GM12878 (cell line): ENCODE measurements at regions not wholly inside any gene's neighbourhood (a gene's known extent, or its start where the extent isn't known, plus 50 kb on each side); places are given as distances from the start of the nearest gene placed in this dataset.

Source experiments
- ATAC-seq: fragments of 200-7000 bp; cut with Tn5 transposase; 3 replicates; pipeline ENCODE4 v1.9.1; 2020; ENCODE audit warnings: mild to moderate bottlenecking, moderate library complexity
- BruUV-seq: library from RNA; stranded (reverse); fragments of 400-500 nt; replicated peaks from 2 replicates; lab custom pipeline; 2021; lab: Mats Ljungman, UMichigan
- CTCF ChIA-PET: fragments of 300-600 bp; sonication (Branson Sonifier 250); formaldehyde crosslinking; extraction: SDS; loops from one replicate; lab custom pipeline; 2021; ENCODE audit warnings: inconsistent platforms; lab: Yijun Ruan, JAX
- POLR2A ChIA-PET: fragments of 350-600 bp; formaldehyde crosslinking; extraction: SDS; loops from one replicate; lab custom pipeline; 2021; ENCODE audit warnings: inconsistent platforms; lab: Charles Lee
- RAD21 ChIA-PET: fragments of 300-600 bp; sonication (Branson Sonifier 250); formaldehyde crosslinking; loops from one replicate; lab custom pipeline; 2023; ENCODE audit warnings: antibody characterized with exemption; ENCODE audit not compliant: unreplicated experiment; lab: Charles Lee
- SMC1A ChIA-PET: fragments of 300-600 bp; sonication (Branson Sonifier 250); formaldehyde crosslinking; loops from one replicate; lab custom pipeline; 2023; ENCODE audit not compliant: unreplicated experiment, uncharacterized antibody; lab: Charles Lee
- DNase-seq: peaks from one replicate; pipeline ENCODE4 v3.0.0-alpha.2; 2011; ENCODE audit warnings: low read depth, low spot score
- FAIRE-seq: peaks from 3 replicates; lab custom pipeline; 2011; peaks lifted over from hg19 to GRCh38; lab: Jason Lieb, UNC
- H2AFZ ChIP-seq: 2 replicates; pipeline ENCODE4 v1.6.0; 2011; ENCODE audit warnings: low read depth, low read length, control low read depth; ENCODE audit not compliant: control insufficient read depth
- H3K27ac ChIP-seq: 2 replicates; pipeline ENCODE4 v1.5.1; 2011; ENCODE audit warnings: control low read depth; ENCODE audit not compliant: control insufficient read depth, insufficient read depth
- H3K27me3 ChIP-seq, 2 experiments: replicated peaks in 1 of 2; 2 replicates each; pipeline versions ENCODE4 v1.6.0 to v1.6.1; 2011; ENCODE audit warnings: low read length in 1 of 2; ENCODE audit not compliant: control insufficient read depth in 2 of 2, insufficient read depth in 2 of 2
- H3K36me3 ChIP-seq, 2 experiments: 2 replicates each; pipeline ENCODE4 v1.5.1; 2011; ENCODE audit warnings: low read length in 1 of 2; ENCODE audit not compliant: control insufficient read depth in 2 of 2, insufficient read depth in 2 of 2
- H3K4me1 ChIP-seq: 2 replicates; pipeline ENCODE4 v1.6.1; 2011; ENCODE audit warnings: mild to moderate bottlenecking, low read length, moderate library complexity, mixed read lengths; ENCODE audit not compliant: control insufficient read depth, insufficient read depth
- H3K4me2 ChIP-seq: 2 replicates; pipeline ENCODE4 v1.6.0; 2011; ENCODE audit warnings: control low read depth; ENCODE audit not compliant: control insufficient read depth, insufficient read depth
- H3K4me3 ChIP-seq: fragments of 200-600 bp; sonication (generic); 2 replicates; pipeline ENCODE4 v1.5.1; 2016
- H3K79me2 ChIP-seq: 2 replicates; pipeline ENCODE4 v1.6.0; 2011; ENCODE audit warnings: low read length; ENCODE audit not compliant: control insufficient read depth, insufficient read depth
- H3K9ac ChIP-seq: 2 replicates; pipeline ENCODE4 v1.8.0; 2011; ENCODE audit warnings: low read length, control low read depth, mixed read lengths; ENCODE audit not compliant: control insufficient read depth, insufficient read depth
- H3K9me3 ChIP-seq: replicated peaks from 3 replicates; pipeline ENCODE4 v1.5.1; 2011; ENCODE audit warnings: mild to moderate bottlenecking, low read length; ENCODE audit not compliant: control insufficient read depth, insufficient read depth
- H4K20me1 ChIP-seq: 2 replicates; pipeline ENCODE4 v1.6.0; 2011; ENCODE audit not compliant: control insufficient read depth, insufficient read depth
- BACH1 ChIP-seq: fragments of 450-650 bp; IDR thresholded peaks from 2 replicates; pipeline ENCODE4 v1.6.1; 2017; ENCODE audit warnings: mild to moderate bottlenecking, borderline replicate concordance
- CHD4 ChIP-seq: fragments of 200-600 bp; sonication (generic); IDR thresholded peaks from 2 replicates; pipeline ENCODE4 v1.6.1; 2016; ENCODE audit warnings: mild to moderate bottlenecking
- EP300 ChIP-seq, 2 experiments: fragments of 150-350 bp in 1 of 2; IDR thresholded peaks; 2 replicates each; pipeline ENCODE4 v1.6.1; 2011 to 2012; ENCODE audit warnings: low read depth in 2 of 2, low read length in 2 of 2, borderline replicate concordance in 1 of 2, improper control_type of control experiment in 1 of 2, inconsistent platforms in 1 of 2; ENCODE audit not compliant: control insufficient read depth in 1 of 2
- FOS ChIP-seq: IDR thresholded peaks from 3 replicates; pipeline ENCODE4 v1.6.1; 2011; ENCODE audit warnings: borderline replicate concordance; ENCODE audit not compliant: insufficient read length; ENCODE audit errors: extremely low read depth
- MTA2 ChIP-seq: fragments of 450-650 bp; IDR thresholded peaks from 2 replicates; pipeline ENCODE4 v1.6.1; 2016; ENCODE audit warnings: low read depth, mild to moderate bottlenecking, moderate library complexity
- PAX5 ChIP-seq: IDR thresholded peaks from 2 replicates; pipeline ENCODE4 v1.6.1; 2011; ENCODE audit warnings: low read depth, low read length, borderline replicate concordance
- POLR2A ChIP-seq: IDR thresholded peaks from 2 replicates; pipeline ENCODE4 v1.6.1; 2011; ENCODE audit warnings: low read depth, mild to moderate bottlenecking, low read length
- SMAD5 ChIP-seq: IDR thresholded peaks from 2 replicates; pipeline ENCODE4 v1.6.1; 2016; ENCODE audit warnings: antibody characterized with exemption, low read depth
- SRF ChIP-seq, 2 experiments: IDR thresholded peaks; 2 replicates each; pipeline ENCODE4 v1.6.1; 2011; ENCODE audit warnings: low read depth in 2 of 2, low read length in 2 of 2, mild to moderate bottlenecking in 1 of 2, moderate library complexity in 1 of 2
- STAT3 ChIP-seq: IDR thresholded peaks from 2 replicates; pipeline ENCODE4 v1.6.1; 2011; ENCODE audit warnings: low read depth, low read length, improper control_type of control experiment
- TCF12 ChIP-seq: IDR thresholded peaks from 2 replicates; pipeline ENCODE4 v1.6.1; 2011; ENCODE audit warnings: low read depth, mild to moderate bottlenecking, low read length
- ZNF274 ChIP-seq: IDR thresholded peaks from one replicate; pipeline ENCODE4 v1.8.0; 2011; ENCODE audit not compliant: insufficient read length, insufficient read depth
- WGBS: methylation state at CpG from one replicate; pipeline ENCODE4 v1.1.6; 2016; ENCODE audit warnings: low lambda C conversion rate; ENCODE audit not compliant: insufficient replicate concordance, insufficient coverage; ENCODE audit errors: missing lambda C conversion rate; 5-methylcytosine and 5-hydroxymethylcytosine counted together
- in situ Hi-C: fragments of 300-500 bp; cut with MboI; formaldehyde crosslinking; loops from 9 replicates; pipeline ENCODE4 v1.14.3; 2018; ENCODE audit warnings: mixed read lengths
- intact Hi-C: fragments of 100-400 bp; cut with micrococcal nuclease; formaldehyde crosslinking; loops from one replicate; pipeline ENCODE4 v1.14.2; 2022; ENCODE audit not compliant: unreplicated experiment
- TF ChIP-seq, protein P1 (sequence below): fragments of 450-650 bp; formaldehyde crosslinking; IDR thresholded peaks from 2 replicates; pipeline ENCODE4 v1.4.0; 2022; ENCODE audit warnings: mild to moderate bottlenecking, moderate library complexity
- TF ChIP-seq, protein P2 (sequence below): fragments of 450-650 bp; IDR thresholded peaks from 2 replicates; pipeline ENCODE4 v1.6.1; 2017; ENCODE audit warnings: mild to moderate bottlenecking

DNA sequence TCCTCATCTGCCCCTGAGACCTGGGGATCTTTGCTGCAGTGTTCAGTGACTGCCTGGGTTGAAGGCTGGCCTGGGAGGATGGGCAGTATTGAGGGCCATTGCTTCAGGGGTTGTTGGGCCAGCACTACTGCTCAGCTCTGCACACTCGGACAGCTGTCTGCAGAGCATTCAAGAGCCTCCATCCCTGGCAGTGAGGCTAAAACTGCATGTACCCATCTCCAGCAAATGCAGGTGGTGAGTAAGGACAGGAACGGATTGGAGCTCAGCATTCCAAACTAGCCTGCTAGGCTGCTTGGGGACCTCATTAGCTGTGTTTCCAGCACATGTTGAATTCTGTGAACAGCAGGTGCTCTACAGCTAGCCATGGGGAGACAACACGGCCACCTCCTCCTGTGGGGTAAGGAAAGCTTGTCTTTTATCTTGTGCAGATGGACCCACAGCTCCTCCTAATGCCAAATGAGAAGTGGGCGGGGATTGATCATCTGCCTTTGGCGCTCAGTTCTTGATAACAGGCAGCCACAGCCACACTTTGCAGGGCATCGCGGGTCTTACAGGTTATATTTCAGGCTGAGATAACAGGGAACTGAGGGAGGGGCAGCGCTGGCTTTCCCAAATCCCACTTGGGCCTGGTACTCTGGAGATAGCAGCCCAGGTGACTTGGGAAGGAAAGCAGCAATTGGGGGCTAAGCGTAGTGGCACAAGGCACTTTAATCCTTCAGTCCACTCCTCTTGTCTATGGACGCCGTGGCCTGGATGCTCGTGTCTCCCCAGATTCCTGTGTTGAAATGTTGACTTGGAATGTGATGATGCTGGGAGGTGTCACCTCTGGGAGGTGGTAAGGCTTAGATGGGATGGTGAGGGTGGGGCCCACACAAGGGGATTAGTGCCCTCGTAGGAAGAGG is 254.5 kb upstream of the B3GAT1 start:
- ChIA-PET CTCF (no interaction called here), RAD21 (no interaction called here), SMC1A (no interaction called here), POLR2A (no interaction called here)
- TF ChIP-seq TCF12 (no peak), EP300 (IDR thresholded peaks at IDR 0.05; ENCODE audit: borderline replicate concordance in 1 of 2, control insufficient read depth in 1 of 2, low read depth in 2 of 2, low read length in 2 of 2) (no peak), FOS (no peak), STAT3 (no peak), MTA2 (no peak), PAX5 (no peak), SMAD5 (no peak), SRF (IDR thresholded peaks at IDR 0.05; ENCODE audit: low read depth in 2 of 2, low read length in 2 of 2) (no peak), POLR2A (no peak), ZNF274 (no peak), CHD4 (no peak), BACH1 (no peak)
- TF ChIP-seq, protein P1, sequence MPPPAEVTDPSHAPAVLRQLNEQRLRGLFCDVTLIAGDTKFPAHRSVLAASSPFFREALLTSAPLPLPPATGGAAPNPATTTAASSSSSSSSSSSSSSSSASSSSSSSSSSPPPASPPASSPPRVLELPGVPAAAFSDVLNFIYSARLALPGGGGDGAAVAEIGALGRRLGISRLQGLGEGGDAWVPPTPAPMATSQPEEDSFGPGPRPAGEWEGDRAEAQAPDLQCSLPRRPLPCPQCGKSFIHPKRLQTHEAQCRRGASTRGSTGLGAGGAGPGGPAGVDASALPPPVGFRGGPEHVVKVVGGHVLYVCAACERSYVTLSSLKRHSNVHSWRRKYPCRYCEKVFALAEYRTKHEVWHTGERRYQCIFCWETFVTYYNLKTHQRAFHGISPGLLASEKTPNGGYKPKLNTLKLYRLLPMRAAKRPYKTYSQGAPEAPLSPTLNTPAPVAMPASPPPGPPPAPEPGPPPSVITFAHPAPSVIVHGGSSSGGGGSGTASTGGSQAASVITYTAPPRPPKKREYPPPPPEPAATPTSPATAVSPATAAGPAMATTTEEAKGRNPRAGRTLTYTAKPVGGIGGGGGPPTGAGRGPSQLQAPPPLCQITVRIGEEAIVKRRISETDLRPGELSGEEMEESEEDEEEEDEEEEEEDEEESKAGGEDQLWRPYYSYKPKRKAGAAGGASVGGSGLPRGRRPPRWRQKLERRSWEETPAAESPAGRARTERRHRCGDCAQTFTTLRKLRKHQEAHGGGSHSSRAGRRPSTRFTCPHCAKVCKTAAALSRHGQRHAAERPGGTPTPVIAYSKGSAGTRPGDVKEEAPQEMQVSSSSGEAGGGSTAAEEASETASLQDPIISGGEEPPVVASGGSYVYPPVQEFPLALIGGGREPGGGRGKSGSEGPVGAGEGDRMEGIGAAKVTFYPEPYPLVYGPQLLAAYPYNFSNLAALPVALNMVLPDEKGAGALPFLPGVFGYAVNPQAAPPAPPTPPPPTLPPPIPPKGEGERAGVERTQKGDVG (CRISPR knock-in tag) = no peak
- TF ChIP-seq, protein P2, sequence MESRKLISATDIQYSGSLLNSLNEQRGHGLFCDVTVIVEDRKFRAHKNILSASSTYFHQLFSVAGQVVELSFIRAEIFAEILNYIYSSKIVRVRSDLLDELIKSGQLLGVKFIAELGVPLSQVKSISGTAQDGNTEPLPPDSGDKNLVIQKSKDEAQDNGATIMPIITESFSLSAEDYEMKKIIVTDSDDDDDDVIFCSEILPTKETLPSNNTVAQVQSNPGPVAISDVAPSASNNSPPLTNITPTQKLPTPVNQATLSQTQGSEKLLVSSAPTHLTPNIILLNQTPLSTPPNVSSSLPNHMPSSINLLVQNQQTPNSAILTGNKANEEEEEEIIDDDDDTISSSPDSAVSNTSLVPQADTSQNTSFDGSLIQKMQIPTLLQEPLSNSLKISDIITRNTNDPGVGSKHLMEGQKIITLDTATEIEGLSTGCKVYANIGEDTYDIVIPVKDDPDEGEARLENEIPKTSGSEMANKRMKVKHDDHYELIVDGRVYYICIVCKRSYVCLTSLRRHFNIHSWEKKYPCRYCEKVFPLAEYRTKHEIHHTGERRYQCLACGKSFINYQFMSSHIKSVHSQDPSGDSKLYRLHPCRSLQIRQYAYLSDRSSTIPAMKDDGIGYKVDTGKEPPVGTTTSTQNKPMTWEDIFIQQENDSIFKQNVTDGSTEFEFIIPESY = no peak
- 21% methylated on average over 13 of the region's 13 CpGs for WGBS
- Histone ChIP-seq H3K79me2 (no peaks in the 10 kb centered on the region), H3K4me1 (no peaks in the 10 kb centered on the region), H3K9me3 (no peaks in the 10 kb centered on the region), H2AFZ (no peak overlapping the region), H3K27ac (no peak overlapping the region), H3K9ac (no peak overlapping the region), H3K4me3 (no peak overlapping the region), H3K27me3 (peaks cover 0 to 3% of the 10 kb centered on the region in 2 experiments; a peak in 1 of 4 replicates), H4K20me1 (no peaks in the 10 kb centered on the region), H3K4me2 (no peak overlapping the region), H3K36me3 (no peaks in the 10 kb centered on the region)
- in situ Hi-C loops (no loop called here), intact Hi-C loops (no loop called here)
- FAIRE-seq (no peak), DNase-seq (no peak), ATAC-seq (no peak)
- no TSS peak for BruUV-seq
